GM19397 (cell line): ENCODE measurements at regions not wholly inside any gene's neighbourhood (a gene's known extent, or its start where the extent isn't known, plus 50 kb on each side); places are given as distances from the start of the nearest gene placed in this dataset.

Experiments used
- ATAC-seq: cut with Tn5 transposase; IDR thresholded peaks from one replicate; pipeline ENCODE4 v1.9.1; 2021; ENCODE audit warnings: mild to moderate bottlenecking, moderate library complexity; ENCODE audit not compliant: unreplicated experiment

DNA sequence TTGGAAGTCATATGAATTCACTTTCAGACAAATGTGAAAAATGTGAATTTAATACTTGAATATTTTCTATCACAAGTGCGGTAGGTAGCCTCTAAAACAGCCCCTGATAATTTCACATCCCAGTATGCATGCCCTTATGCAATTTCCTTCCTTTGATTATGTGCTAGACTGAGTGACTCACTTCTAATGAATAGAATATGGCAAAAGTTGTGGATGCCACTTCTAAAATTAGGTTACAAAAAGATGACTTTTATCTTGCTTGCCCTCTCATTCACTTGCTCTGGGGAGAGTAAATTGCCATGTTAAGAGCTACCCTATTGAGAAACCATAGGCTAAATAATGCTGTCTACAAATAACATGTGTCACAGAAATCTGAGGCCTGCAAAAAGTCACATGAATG is 402.5 kb upstream of the PCDH9 start:
- no peak for ATAC-seq

DNA sequence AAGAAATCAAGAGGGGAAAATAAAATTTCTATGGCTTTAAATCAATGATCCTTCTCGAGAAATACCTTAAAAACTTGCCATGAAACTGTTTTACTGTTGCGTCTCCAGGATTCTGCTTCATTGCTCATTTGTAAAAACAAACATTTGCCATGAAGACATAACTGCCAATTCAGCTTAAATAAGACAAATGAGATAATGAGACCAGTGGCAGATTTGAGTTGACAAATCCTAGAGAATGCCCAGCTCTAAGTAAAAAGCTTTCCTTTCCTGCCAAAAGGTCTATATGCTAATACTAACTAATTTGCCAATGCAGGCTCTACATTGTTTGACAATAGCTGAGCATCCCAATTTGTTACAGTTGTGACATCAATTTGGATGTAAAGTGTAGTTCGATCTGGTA is 400.5 kb upstream of the PCDH9 start:
- no peak for ATAC-seq

DNA sequence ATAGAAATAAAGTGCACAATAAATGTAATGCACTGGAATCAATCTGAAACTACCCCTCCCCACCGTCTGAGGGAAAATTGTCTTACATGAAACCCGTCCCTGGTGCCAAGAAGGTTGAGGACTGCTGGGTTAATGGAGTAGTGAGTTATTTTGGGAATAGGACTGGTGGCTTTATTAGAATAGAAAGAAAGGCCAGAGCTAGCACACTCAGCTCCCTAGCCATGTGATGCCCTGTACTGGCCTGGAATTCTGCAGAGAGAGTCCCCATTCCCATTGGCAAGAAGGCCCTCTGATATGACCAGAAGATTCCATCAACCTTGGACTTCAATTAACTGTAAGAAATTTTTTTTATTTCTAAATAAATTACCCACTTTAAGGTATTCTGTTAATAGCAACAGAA is 393.5 kb upstream of the PCDH9 start:
- no peak for ATAC-seq

DNA sequence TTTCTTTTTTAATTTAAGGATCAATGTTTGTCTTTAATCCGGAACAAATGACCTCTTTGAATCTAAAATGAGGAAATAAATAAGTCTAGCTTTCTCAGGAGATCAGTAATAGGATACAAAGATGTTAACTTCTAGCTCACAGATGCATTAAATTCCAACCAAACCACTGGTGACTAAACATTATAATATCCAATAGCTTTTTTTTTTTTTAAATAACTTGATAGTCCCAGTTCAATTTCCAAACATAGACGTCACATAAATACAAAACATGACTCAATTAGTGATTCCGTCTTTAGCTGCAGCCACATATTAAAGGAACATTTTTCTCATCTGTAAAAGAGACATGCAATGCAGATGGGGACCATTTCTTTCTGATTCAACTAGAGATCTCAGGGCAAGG is 390.5 kb upstream of the PCDH9 start:
- ATAC-seq: no peak

DNA sequence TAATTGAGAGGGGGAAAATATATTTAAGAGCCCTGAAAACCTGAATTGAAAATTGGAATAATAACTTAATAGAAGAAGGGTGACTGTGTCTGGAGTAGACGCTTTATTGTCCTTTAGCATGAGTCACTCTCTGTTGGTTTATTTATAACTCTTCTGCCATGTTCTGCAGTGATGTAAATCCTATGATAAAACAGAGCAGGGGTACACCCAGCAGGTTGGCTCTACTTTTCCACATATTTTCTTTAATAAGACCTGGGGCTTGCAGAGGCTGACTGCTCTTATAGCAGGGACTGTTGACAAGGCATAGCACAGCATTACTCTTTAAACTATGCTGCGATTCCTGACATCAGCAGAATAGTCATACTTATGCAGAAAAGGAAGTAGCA is 389.9 kb upstream of the PCDH9 start:
- ATAC-seq: no peak

DNA sequence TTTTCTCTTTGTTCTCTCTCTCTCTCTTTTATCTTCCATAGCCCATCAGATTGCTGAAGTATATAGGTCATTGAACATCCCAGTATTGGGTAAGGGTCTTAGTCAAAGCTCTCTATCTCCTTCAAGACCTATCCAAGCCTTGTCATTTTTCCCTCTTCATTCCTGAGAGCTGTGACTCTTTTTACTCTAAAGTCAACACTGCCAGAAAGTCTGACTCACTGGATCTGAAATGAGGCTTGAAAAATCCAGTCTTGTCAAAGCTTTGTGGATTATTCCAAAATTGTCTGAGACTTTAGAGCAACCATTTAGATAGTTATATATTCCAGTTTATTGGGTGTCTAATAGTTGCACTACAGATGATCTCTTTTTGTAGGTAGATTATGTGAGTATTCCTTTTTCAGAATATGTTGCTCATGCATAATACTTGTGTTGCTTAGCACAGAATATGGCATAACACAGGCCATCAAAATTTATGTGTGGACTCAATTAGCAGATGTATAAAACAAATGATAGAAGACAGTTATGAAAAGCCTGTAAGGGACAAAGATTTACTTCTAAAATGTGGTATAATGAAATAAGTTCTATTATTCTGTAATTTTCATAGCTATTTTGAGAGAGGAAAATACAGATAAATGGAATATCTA is 389.3 kb upstream of the PCDH9 start:
- no peak for ATAC-seq

DNA sequence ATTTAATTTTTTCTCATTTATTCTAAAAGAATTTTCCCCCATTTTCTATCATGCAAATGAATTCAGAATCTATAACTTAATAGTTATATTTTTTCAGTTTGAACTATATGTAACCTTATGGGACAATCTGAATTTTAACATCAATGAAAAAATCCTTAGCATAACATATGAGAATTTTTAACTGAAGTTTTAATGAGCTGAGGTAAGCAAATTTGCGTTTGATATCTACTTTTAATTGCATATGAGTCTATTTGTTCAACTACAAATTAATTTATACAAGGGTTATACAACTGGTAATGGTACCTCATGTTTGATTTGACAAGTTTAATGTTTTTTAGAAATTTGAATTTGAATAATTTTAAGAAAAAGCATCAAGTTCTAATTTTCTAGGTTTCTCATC is 384.4 kb upstream of the PCDH9 start:
- ATAC-seq: no peak

DNA sequence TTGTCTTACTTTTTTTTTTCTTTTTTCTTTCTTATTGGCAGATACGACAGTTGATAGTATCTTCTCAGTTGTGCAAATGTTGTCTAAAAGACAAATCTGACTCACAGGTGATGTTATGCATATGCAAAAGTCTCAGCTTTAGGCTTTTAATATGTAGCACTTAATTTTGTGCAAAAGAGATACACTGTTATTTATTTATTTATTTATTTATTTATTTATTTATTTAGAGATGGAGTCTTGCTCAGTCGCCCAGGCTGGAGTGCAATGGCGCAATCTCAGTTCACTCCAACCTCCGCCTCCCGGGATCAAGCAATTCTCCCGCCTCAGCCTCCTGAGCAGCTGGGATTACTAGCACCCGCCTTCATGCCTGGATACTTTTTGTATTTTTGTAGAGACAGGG is 383.9 kb upstream of the PCDH9 start:
- ATAC-seq: no peak

DNA sequence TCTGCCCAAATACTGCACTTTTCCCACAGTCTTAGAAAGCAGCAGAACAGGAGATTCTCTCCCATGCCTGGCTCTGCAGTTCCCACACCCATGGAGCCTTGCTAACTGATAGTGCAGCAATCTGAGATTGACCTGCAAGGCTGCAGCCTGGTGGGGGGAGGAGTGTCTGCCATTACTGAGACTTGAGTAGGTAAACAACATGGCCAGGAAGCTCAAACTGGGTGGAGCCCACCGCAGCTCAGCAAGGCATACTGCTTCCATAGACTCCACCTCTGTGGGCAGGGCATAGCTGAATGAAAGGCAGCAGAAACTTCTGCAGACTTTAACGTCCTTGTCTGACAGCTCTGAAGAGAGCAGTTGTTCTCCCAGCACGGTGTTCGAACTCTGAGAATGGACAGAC is 358.5 kb upstream of the PCDH9 start:
- no peak for ATAC-seq

DNA sequence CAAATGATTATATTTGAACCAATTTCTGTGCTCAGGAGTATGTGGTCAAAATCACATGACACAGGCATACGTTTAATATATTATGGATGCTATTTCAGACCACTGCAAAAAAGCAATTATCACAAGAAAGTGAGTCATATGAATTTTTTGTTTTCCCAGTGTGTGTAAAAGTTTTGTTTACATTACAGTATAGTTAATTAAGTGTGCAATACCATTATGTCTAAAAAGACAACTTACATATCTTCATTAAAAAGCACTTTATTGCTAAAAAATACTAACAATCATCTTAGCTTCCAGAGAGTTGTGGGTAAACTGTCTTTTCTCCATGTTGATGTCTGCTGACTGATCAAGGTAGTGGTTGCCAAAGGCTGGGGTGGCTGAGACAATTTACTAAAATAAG is 347.2 kb upstream of the PCDH9 start:
- ATAC-seq: no peak

DNA sequence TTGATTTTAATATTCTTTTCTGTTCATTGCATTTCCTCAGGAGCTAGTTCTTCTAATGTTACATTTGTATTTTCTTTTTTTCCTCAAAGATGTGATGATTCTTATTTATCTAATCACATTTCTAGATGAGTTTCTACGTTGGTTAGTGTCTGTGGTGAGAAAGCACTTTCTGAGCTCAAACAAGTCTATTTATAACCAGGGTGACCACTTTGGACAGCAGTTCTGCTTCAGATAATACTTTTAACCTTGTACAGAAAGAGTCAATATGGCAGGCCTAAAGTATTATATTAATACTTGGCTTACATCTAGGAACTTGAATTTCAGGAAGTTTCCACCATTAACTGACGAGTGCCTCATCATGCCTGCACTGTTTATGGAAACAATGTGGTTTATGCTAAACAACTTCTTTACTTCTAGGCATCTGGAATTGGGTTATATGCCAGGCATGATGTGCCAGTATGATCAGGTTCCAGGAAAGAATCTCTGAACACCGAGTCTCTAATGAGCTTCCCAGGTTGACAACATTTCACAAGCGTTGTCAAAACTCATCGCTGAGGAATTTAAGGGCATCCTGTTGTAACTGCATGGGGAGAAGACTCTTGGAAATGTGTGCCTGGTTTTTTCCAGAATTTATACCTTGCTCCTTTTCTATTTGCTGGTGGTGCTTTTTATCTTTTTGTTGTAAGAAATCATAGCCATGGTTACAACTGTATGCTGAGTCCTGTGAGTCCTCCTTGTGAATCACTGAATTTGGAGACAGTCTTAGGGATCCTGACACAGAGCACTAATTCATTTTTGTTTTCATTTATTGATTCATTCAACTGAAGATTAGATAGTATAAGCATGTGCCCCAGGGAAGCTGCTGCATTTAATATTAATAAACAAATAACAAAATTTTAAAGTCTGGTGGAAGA is 344.4 kb upstream of the PCDH9 start:
- ATAC-seq: no peak

DNA sequence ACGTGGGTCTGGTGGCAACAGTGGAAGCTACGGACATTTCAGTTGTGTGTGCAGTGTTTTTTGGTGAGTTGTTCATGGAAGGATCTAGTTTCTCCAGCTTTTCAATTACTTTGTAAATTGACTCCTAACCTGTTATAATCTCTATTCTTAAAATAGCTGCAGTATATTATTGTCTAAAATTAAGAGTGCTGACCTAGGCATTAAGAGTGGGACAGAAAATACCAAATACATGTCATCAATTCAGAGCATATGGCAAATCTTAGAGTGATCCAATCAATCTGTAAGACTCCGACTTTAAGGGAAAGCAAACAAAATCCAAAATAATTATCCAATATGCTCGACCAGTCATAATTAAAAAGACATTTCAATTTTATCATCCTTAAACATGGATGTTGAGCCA is 338.1 kb upstream of the PCDH9 start:
- no peak for ATAC-seq

DNA sequence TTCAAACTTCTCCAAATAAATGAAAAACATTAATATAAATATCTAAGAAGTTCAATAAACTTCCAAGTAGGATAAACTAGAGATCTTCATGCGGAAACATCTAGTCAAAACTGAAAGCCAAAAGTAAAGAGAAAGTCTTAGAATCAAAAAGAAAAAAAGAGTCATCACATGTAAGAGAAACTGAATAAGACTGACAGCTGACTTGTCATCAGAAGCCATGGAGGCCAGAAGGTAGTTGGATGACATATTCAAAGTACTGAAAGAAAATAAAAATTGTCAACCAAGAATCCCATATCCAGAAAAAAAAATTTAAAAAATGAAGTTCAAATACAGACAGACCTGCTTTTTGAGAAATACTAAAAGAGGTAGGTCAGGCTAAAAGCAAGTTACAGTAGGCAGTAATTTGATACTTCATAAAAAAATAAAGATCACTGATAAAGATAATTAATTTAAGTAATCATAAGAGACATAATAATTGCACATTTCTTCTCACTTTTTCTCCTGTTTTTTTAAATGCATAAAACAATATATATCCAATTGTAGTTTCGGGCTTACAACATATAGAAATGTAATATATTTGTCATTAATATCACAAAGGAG is 327.6 kb upstream of the PCDH9 start:
- ATAC-seq: no peak

DNA sequence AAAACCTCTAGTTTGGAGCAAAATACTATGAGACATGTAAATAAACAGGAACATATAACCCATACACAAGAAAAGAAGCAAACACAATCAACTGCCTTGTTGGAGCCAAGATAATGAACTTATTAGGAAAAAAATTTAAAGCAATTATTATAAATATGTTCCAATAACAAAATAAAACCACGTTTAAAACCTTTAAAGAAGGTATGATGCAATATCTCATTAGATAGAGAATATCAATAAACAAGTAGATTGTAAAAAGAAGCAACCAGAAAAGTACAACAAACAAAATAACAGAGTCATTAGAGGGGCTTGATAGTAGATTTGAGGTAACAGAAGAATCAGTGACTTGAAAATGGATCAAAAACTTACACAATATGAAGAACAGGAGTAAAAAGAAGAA is 327.0 kb upstream of the PCDH9 start:
- no peak for ATAC-seq

DNA sequence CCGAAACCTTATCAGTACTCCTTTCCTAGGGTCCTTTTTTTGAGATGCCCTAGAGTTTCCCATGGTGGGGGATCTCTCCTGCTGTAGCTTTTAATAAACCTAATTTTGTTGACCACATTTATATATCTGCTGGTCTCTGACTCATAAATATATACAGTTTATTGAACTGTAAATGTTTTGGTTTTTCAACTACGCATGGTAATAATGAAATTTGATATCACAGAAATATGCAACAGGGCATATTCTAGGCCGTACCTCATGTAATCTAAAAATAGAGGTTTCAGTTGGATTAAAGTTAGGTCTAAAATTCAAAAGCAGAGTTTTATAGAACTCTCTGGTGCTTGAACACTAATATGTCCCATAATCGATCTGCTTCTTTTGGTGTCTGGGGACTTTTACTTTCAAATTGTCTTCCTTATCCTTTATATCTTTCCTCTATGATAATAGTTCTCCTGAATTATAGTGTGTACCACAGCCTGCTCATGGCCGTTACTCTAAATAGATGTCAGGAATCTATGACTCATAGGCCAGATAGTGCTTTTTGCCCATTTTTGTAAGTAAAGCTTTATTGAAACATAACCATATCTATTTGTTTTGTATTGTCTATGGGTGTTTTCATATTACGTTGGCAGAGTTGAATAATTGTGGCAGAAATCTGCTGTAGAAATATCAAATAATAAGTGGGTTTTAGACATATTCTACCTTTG is 324.8 kb upstream of the PCDH9 start:
- ATAC-seq: no peak

DNA sequence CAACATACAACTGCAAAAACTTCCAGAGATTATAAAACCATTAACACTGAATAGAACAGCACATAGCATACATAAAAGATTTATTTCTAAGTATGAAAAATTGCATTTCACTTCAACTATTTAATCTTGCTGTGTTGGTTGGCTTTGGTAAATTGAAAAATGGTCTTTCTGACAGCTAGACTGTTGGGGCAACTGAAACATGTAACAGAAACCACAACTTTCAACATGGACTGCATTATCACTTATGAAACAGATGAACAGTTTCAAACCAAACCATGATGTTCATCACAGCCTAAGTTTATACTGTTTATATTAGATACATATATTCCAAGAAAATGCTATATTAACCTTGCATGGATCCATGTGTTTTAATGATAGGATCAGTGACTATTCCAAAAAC is 324.1 kb upstream of the PCDH9 start:
- ATAC-seq: no peak

DNA sequence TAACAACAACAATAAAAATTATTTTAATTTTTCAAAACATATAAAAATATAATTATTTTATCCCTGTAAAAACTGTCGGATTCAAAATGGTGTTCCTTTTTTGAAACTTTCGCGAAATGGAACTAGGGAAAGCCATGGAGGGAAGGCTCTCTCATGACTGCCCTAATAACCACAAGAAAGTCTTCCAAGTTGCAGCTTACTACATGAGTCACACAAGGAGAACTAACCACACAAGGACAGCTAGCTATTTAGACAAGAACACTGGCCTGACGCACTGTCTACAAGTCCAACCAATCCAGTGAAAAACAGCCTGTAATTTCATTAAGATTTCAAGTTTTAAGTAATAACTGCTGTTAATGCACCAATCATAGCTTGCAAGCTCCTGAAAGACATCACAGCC is 319.2 kb upstream of the PCDH9 start:
- ATAC-seq: no peak

DNA sequence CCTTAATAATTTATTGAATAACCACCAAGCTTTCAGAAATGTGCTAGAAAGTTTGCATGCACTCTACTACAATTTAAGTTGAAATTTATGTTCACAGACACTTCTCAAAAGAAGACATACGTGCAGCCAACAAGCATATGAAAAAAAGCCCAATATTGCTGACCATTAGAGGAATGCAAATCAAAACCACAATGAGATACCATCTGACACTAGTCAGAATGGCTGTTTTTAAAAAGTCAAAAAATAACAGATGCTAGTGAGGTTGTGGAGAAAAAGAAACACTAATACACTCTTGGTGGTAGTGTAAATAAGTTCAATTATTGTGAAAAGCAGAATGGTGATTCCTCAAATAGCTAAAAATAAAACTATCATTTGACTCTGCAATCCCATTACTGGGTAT is 308.8 kb upstream of the PCDH9 start:
- ATAC-seq: no peak

DNA sequence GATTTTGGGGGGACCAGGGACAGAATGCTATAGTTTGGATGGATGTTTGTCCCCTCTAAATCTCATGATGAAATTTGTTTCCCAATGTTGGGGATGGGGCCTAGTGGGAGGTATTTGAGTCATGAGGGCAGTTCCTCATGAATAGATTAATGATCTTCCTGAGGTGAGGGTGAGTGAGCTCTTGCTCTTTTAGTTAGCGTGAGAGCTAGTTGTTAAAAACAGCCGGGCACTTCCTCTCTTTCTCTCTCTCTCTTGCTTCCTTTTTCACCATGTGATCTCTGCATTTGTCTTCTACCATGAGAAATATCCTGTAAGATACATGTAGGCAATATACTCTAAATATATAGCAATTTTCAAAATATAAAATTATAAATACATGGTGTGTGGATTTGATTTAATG is 290.8 kb upstream of the PCDH9 start:
- ATAC-seq: no peak

DNA sequence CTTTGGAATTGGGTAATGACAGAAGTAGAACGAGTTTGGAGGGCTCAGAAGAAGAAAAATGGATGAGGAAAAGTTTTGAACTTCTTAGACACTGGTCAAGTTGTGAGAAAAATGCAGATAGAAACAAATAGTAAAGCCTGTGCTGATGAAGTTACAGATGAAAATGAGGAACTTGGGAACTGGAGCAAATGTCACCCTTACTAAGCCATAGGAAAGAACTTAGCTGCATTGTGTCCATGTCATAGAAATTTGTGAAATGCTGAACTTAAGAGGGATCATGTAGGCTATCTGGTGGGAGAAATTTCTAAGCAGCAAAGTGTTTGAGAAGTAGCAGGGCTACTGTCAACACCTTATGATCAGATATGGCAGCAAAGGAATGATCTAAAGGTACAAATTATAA is 289.2 kb upstream of the PCDH9 start:
- no peak for ATAC-seq

DNA sequence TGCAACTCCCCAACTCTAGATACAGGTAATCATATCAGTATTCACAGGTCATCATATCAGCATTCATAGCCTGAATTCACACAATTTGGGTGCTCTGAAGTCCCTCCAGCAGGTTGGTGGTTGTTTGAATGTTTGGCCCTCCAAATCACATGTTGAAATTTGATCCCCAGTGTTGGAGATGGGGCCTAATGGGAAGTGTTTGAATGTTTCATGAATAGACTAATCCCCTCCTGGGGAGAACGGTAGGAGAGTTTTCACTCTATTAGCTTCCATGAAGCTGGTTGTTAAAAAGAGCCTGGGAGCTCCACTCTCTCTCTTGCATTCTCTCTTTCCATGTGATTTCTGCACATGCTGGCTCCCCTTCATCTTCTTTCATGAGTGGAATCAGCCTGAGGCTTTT is 288.6 kb upstream of the PCDH9 start:
- no peak for ATAC-seq

DNA sequence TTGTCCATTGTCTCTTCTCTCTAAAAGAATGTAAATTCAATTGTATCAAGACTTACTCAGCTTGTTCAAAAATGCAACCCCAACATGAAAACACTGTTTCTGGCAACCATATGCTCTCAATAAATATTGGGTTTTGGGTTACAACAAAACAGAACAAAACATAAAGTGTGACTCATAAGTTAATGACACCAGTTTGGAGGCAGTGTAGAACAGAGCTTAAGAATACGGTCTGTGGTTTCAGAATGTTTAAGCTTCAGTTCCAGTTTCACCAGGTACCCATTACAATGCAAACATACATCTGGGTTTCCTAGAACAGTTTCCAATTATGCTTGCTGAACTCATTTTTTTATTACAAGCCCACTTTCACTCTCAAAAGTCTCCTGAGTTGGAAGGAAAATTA is 285.8 kb upstream of the PCDH9 start:
- ATAC-seq: peak; percentile 93
